ENCODE measurements at regions not wholly inside any gene's neighbourhood (a gene's known extent, or its start where the extent isn't known, plus 50 kb on each side); places are given as distances from the start of the nearest gene placed in this dataset.

DNA sequence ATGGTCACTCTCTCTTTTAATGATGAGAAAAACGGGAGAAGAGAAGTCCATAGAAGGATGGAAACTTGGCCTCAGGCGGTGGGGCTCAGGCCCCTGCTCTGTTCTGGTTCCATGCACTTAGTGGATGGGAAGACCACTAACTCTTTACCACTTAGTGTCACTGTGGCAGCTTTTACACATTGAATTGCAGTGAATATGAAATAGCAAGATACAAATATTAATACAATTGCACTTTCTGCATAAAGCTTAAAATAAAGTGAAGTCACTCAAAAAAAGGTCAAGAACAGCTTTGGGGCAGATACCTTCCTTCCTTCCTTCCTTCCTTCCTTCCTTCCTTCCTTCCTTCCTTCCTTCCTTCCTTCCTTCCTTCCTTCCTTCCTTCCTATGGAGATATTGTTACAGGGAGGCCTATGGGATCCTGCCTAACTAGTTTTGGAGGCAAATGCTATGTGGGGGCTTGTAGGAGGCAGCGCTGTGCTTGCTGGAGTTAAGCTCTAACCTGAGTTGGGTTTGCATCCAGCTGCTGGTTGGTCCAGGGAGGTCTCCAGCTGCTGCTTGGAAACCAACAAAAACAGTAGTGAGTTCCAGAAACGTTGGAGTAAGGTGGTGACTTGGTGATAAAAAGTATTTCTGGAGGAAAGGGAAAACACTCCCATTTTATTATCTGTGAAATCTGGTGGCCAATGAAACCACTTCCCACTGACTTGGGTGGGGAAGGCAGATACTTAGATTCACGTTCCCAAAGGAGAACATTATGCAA, 62.3 kb upstream of the NKX2-2 start:
- TF ChIP-seq, protein P1, sequence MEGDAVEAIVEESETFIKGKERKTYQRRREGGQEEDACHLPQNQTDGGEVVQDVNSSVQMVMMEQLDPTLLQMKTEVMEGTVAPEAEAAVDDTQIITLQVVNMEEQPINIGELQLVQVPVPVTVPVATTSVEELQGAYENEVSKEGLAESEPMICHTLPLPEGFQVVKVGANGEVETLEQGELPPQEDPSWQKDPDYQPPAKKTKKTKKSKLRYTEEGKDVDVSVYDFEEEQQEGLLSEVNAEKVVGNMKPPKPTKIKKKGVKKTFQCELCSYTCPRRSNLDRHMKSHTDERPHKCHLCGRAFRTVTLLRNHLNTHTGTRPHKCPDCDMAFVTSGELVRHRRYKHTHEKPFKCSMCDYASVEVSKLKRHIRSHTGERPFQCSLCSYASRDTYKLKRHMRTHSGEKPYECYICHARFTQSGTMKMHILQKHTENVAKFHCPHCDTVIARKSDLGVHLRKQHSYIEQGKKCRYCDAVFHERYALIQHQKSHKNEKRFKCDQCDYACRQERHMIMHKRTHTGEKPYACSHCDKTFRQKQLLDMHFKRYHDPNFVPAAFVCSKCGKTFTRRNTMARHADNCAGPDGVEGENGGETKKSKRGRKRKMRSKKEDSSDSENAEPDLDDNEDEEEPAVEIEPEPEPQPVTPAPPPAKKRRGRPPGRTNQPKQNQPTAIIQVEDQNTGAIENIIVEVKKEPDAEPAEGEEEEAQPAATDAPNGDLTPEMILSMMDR (IDR thresholded peaks at IDR 0.05; ENCODE audit: poor library complexity, severe bottlenecking), result no peak
- no peak for TF ChIP-seq RAD21 (conservative IDR thresholded peaks at IDR 0.05)
- TF ChIP-seq POLR2AphosphoS5 (IDR thresholded peaks at IDR 0.05), result no peak
- TF ChIP-seq, protein P2, sequence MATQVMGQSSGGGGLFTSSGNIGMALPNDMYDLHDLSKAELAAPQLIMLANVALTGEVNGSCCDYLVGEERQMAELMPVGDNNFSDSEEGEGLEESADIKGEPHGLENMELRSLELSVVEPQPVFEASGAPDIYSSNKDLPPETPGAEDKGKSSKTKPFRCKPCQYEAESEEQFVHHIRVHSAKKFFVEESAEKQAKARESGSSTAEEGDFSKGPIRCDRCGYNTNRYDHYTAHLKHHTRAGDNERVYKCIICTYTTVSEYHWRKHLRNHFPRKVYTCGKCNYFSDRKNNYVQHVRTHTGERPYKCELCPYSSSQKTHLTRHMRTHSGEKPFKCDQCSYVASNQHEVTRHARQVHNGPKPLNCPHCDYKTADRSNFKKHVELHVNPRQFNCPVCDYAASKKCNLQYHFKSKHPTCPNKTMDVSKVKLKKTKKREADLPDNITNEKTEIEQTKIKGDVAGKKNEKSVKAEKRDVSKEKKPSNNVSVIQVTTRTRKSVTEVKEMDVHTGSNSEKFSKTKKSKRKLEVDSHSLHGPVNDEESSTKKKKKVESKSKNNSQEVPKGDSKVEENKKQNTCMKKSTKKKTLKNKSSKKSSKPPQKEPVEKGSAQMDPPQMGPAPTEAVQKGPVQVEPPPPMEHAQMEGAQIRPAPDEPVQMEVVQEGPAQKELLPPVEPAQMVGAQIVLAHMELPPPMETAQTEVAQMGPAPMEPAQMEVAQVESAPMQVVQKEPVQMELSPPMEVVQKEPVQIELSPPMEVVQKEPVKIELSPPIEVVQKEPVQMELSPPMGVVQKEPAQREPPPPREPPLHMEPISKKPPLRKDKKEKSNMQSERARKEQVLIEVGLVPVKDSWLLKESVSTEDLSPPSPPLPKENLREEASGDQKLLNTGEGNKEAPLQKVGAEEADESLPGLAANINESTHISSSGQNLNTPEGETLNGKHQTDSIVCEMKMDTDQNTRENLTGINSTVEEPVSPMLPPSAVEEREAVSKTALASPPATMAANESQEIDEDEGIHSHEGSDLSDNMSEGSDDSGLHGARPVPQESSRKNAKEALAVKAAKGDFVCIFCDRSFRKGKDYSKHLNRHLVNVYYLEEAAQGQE (IDR thresholded peaks at IDR 0.05; ENCODE audit: borderline replicate concordance), result no peak
- no peak for TF ChIP-seq EP300 (conservative IDR thresholded peaks at IDR 0.05; ENCODE audit: poor library complexity, severe bottlenecking)
- no peak for TF ChIP-seq MXI1 (conservative IDR thresholded peaks at IDR 0.05; ENCODE audit: poor library complexity, severe bottlenecking)
- no peak for TF ChIP-seq EZH2 (IDR thresholded peaks at IDR 0.05; ENCODE audit: borderline replicate concordance, insufficient read depth, low read length, poor library complexity, severe bottlenecking)
- TF ChIP-seq TAF1 (IDR thresholded peaks at IDR 0.05; ENCODE audit: low read depth), result no peak
- TF ChIP-seq SMC3 (conservative IDR thresholded peaks at IDR 0.05; ENCODE audit: poor library complexity), result no peak

Data from neural cell (in vitro differentiated cells).